ENCODE measurements at regions not wholly inside any gene's neighbourhood (a gene's known extent, or its start where the extent isn't known, plus 50 kb on each side); places are given as distances from the start of the nearest gene placed in this dataset.

DNA sequence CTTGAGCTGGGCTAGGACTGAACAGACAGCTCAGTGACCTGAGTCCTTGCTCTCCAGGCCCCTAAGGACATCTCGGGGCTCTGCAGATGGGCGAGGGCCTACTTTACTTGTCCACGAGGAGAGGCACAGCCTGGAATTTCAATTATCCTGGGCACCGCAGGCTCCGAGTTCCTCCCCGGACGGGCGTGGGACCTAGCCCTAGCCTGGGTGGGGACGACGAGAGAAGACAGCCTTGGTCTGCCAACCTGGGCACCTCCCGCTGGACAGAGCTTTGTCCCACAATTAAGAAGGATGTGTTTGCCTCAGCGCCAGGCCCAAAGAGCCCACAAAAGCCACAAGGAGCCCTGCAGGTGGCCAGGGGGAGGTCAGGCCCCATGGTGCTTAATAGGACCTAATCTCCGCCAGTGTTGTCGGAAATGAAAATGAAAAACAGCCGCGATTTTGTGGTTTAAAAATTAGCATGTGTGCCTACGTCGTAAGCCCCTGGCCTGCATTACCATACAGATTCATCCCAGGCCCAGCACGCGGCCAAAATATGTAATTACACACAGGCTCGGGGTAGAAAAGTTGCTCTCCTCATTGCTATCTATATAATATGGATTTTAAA, 51.4 kb upstream of the LHX1 start:
- H3K4me1 ChIP-seq: no peaks in the 10 kb centered on the region
- peaks cover 15 to 37% (median 30%) of the 10 kb centered on the region in 3 donors for H3K27me3 ChIP-seq
- no peak overlapping the region for H3K27ac ChIP-seq
- in situ Hi-C loops (cut with MboI; ENCODE audit: low sequenced_read_pairs in 4 of 4) (no loop called here), intact Hi-C loops (cut with DNase I; ENCODE audit: low total_unique reads) (no loop called here)
- H3K9me3 ChIP-seq: peaks cover 0 to 4% (median 0%) of the 10 kb centered on the region in 3 donors
- no peaks in the 10 kb centered on the region for H3K36me3 ChIP-seq
- TF ChIP-seq POLR2A (IDR thresholded peaks at IDR 0.05): no peak
- TF ChIP-seq, protein P1, sequence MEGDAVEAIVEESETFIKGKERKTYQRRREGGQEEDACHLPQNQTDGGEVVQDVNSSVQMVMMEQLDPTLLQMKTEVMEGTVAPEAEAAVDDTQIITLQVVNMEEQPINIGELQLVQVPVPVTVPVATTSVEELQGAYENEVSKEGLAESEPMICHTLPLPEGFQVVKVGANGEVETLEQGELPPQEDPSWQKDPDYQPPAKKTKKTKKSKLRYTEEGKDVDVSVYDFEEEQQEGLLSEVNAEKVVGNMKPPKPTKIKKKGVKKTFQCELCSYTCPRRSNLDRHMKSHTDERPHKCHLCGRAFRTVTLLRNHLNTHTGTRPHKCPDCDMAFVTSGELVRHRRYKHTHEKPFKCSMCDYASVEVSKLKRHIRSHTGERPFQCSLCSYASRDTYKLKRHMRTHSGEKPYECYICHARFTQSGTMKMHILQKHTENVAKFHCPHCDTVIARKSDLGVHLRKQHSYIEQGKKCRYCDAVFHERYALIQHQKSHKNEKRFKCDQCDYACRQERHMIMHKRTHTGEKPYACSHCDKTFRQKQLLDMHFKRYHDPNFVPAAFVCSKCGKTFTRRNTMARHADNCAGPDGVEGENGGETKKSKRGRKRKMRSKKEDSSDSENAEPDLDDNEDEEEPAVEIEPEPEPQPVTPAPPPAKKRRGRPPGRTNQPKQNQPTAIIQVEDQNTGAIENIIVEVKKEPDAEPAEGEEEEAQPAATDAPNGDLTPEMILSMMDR (IDR thresholded peaks at IDR 0.05 in 4 of 5, conservative IDR thresholded peaks at IDR 0.05 in 1 of 5): no peak
- DNase-seq: no peak
- no peak overlapping the region for H3K4me3 ChIP-seq
- no peak for ATAC-seq
